Colonic mucosa (tissue), 4 donors: ENCODE measurements at regions not wholly inside any gene's neighbourhood (a gene's known extent, or its start where the extent isn't known, plus 50 kb on each side); places are given as distances from the start of the nearest gene placed in this dataset.

Experiments
- DNase-seq: peaks from one replicate; pipeline ENCODE4 v3.0.0-alpha.2; 2020
- H3K27ac ChIP-seq: fragments of 200-600 bp; one replicate; pipeline ENCODE4 v1.8.0; 2021
- H3K27me3 ChIP-seq: fragments of 200-600 bp; one replicate; pipeline ENCODE4 v1.8.0; 2021
- H3K36me3 ChIP-seq: fragments of 200-600 bp; one replicate; pipeline ENCODE4 v1.8.0; 2021
- H3K4me1 ChIP-seq: fragments of 200-600 bp; one replicate; pipeline ENCODE4 v1.8.0; 2021; ENCODE audit warnings: mild to moderate bottlenecking
- H3K4me3 ChIP-seq: fragments of 200-600 bp; one replicate; pipeline ENCODE4 v1.8.0; 2021
- H3K9ac ChIP-seq, 2 donors: one replicate each; pipeline ENCODE4 v1.7.0; 2013; ENCODE audit warnings: control low read depth in 2 of 2, low read depth in 2 of 2, low read length in 2 of 2
- H3K9me3 ChIP-seq: fragments of 200-600 bp; one replicate; pipeline ENCODE4 v1.8.0; 2021
- intact Hi-C: fragments of 100-400 bp; cut with DNase I; formaldehyde crosslinking; loops from one replicate; pipeline ENCODE4 v1.14.1; 2022
- TF ChIP-seq, protein P1 (sequence below): fragments of 200-600 bp; IDR thresholded peaks from one replicate; pipeline ENCODE4 v1.8.0; 2022; ENCODE audit warnings: antibody characterized with exemption, mild to moderate bottlenecking
- donor health status: healthy.
- donor health status: DM: no; HTN: no; CAD: no.
- donor health status: DM: no; HTN: no; CAD: no.

DNA sequence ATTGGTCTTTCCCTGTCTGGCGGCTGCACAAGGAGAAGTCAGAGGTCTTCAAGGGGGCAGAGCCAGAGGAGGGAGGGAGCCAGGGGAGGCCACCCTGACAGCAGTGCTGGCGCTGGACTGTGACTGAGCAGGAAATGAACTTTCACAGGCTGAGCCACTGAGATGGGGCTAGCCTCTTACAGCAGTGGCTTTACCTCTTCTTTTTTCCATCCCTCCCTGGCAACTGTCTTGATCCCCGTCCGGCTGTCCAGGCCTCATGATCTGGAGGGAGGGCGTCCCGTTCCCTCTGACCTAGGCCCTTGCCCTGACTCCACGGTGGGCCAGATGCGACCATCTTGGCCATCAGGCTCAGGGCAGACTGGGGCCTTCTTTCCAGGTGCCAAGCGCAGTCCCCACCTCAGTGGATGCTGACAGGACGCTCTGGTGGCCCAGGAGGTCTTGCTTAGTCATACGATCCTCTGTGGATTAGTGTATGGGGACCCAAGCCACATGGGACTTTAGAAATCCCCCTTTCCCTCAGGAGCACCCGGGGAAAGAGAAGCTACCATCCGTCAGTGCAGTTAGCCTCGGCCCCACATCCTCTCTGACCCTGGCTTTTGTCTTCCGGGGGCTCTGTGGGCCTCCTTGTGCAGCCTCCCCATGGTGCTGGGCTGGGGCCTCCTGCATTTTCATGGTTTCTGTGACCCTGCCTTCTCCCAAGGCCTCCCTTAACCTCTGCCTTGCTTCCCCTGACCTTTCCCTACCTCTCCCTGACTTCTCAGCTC is 57.4 kb upstream of the CCDC167 start:
- H3K4me1 ChIP-seq: no peaks in the 10 kb centered on the region
- intact Hi-C loops: no loop called here
- no peak overlapping the region for H3K27ac ChIP-seq
- no peaks in the 10 kb centered on the region for H3K36me3 ChIP-seq
- no peak for DNase-seq
- no peaks in the 10 kb centered on the region for H3K9me3 ChIP-seq
- no peak overlapping the region for H3K9ac ChIP-seq
- H3K27me3 ChIP-seq: no peaks in the 10 kb centered on the region
- H3K4me3 ChIP-seq: no peak overlapping the region
- TF ChIP-seq, protein P1, sequence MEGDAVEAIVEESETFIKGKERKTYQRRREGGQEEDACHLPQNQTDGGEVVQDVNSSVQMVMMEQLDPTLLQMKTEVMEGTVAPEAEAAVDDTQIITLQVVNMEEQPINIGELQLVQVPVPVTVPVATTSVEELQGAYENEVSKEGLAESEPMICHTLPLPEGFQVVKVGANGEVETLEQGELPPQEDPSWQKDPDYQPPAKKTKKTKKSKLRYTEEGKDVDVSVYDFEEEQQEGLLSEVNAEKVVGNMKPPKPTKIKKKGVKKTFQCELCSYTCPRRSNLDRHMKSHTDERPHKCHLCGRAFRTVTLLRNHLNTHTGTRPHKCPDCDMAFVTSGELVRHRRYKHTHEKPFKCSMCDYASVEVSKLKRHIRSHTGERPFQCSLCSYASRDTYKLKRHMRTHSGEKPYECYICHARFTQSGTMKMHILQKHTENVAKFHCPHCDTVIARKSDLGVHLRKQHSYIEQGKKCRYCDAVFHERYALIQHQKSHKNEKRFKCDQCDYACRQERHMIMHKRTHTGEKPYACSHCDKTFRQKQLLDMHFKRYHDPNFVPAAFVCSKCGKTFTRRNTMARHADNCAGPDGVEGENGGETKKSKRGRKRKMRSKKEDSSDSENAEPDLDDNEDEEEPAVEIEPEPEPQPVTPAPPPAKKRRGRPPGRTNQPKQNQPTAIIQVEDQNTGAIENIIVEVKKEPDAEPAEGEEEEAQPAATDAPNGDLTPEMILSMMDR: no peak

DNA sequence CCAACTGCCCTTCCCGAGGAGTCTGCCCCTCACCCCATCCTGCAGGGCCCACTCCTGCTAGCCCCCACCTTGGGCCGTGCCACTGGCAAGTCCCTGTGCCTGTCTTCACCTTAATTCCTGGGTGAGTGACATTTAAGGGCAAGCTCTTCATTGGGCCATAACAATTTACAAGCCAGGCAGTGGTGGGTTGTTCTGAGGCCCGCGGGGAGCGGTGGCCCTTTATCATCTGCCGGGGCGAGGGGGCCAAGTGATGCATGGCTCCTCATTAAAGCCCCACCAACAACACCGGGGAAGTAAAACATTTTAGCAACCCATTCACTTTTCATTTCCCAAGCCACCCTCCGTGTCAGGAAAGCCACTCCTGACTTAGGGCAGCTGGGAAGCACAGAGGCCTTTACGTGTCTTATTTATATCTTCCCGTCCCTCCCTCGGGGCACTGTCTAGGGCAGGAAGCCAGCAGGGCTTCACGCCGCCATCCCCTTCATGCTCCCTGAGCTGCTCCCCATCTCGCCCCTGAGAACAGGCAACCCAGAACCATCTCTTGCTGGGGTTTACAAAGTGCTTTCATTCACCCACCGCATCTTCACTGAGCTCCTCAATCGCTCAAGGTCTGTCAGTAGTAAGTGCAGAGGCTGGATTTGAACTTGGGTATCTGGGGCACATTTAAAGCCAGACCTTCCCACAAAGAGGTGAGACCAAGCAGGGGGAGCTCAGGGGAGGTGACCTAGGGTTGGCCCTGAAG is 55.5 kb upstream of the CCDC167 start:
- TF ChIP-seq, protein P1: no peak
- Histone ChIP-seq H3K36me3 (no peaks in the 10 kb centered on the region), H3K27me3 (no peaks in the 10 kb centered on the region), H3K4me3 (no peak overlapping the region), H3K9me3 (no peaks in the 10 kb centered on the region), H3K27ac (no peak overlapping the region), H3K9ac (no peak overlapping the region), H3K4me1 (no peaks in the 10 kb centered on the region)
- intact Hi-C loops: no loop called here
- DNase-seq: no peak

DNA sequence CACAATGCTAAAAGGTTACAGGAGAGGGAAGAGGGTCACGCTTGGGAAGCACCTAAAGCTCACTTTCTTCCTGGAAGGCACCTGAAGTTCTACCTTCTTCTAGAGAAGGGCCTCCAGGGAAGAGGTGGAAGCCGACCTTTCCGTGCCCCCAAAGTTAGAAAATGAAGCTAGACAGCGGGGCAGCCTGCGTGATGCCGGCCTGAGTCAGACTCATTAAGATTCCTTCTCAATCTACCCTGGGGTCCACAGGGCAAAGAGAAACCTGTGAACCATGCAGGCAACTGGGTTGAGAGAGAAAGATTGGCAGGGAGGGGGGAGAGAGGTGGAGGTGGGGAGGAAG is 54.8 kb upstream of the CCDC167 start:
- intact Hi-C loops: no loop called here
- TF ChIP-seq, protein P1: no peak
- Histone ChIP-seq H3K9ac (no peak overlapping the region), H3K27me3 (no peaks in the 10 kb centered on the region), H3K4me3 (no peak overlapping the region), H3K36me3 (no peaks in the 10 kb centered on the region), H3K27ac (no peak overlapping the region), H3K4me1 (no peaks in the 10 kb centered on the region), H3K9me3 (no peaks in the 10 kb centered on the region)
- no peak for DNase-seq

DNA sequence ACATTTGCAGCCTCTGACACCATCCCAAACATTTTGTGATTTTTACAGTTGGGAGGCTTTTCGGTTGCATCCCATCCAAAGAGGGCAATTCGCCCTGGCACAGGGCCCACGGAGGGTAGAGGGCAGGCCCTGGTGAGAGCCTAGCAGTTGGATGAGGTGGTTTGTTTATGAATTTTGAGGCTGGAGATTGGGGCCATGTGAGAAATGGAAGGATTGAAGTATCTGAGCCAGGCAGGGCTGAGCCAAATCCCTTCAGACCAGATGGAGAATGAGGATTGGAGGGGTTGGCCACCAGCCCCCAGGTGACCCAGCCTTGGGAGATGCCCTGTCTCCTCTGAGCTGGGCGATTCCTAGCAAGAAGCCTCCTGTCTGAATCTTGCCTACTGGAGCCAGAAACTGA is 52.6 kb upstream of the CCDC167 start:
- Histone ChIP-seq H3K36me3 (no peaks in the 10 kb centered on the region), H3K27me3 (no peaks in the 10 kb centered on the region), H3K4me1 (no peaks in the 10 kb centered on the region), H3K4me3 (no peak overlapping the region), H3K27ac (no peak overlapping the region), H3K9ac (no peak overlapping the region), H3K9me3 (no peaks in the 10 kb centered on the region)
- DNase-seq: no peak
- intact Hi-C loops: no loop called here
- TF ChIP-seq, protein P1: no peak

DNA sequence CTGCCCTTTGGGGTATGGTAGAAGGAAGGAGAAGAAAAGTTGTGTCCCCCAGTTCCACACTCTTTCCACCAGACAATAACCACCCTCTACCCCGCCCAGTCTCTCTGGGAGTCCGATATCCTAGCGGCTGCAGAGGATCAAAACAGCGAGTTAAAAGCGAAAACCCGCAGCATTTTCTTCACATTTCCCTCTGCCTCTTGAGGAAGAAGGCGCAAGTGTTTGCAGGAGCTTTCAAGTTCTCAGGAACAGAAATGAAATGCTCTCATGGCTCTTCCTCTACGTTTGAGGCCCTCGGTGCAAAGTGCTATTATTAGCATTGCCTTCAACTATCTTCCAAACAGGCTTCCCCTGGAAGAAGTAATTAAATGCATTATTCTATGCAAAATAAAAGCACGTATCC is 52.2 kb upstream of the CCDC167 start:
- H3K9me3 ChIP-seq: no peaks in the 10 kb centered on the region
- H3K4me3 ChIP-seq: no peak overlapping the region
- H3K36me3 ChIP-seq: no peaks in the 10 kb centered on the region
- H3K27ac ChIP-seq: no peak overlapping the region
- H3K4me1 ChIP-seq: no peaks in the 10 kb centered on the region
- no peaks in the 10 kb centered on the region for H3K27me3 ChIP-seq
- intact Hi-C loops: no loop called here
- H3K9ac ChIP-seq: no peak overlapping the region
- TF ChIP-seq, protein P1: no peak
- DNase-seq: no peak
